GM12891 (cell line): ENCODE measurements at regions not wholly inside any gene's neighbourhood (a gene's known extent, or its start where the extent isn't known, plus 50 kb on each side); places are given as distances from the start of the nearest gene placed in this dataset.

Source experiments
- POLR2A ChIP-seq: IDR thresholded peaks from 2 replicates; pipeline ENCODE4 v1.6.1; 2011; ENCODE audit warnings: low read depth, low read length, control low read depth
- POLR2AphosphoS5 ChIP-seq: IDR thresholded peaks from 2 replicates; pipeline ENCODE4 v1.6.1; 2011; ENCODE audit warnings: low read depth, low read length, control low read depth
- POU2F2 ChIP-seq: IDR thresholded peaks from 2 replicates; pipeline ENCODE4 v1.6.1; 2011; ENCODE audit warnings: low read depth, mild to moderate bottlenecking, control low read depth, low read length, moderate library complexity
- SPI1 ChIP-seq: IDR thresholded peaks from 2 replicates; pipeline ENCODE4 v1.6.1; 2011; ENCODE audit warnings: low read depth, low read length, control low read depth
- TAF1 ChIP-seq: IDR thresholded peaks from 2 replicates; pipeline ENCODE4 v1.6.1; 2011; ENCODE audit warnings: low read depth, low read length, control low read depth

GRCh38 chr5:92911851-92912250, 669.2 kb downstream of the NR2F1-AS1 start:
- TF ChIP-seq POLR2AphosphoS5 (no peak), POLR2A (no peak), SPI1 (no peak), TAF1 (no peak), POU2F2 (no peak)
